ENCODE measurements at regions not wholly inside any gene's neighbourhood (a gene's known extent, or its start where the extent isn't known, plus 50 kb on each side); places are given as distances from the start of the nearest gene placed in this dataset.

DNA sequence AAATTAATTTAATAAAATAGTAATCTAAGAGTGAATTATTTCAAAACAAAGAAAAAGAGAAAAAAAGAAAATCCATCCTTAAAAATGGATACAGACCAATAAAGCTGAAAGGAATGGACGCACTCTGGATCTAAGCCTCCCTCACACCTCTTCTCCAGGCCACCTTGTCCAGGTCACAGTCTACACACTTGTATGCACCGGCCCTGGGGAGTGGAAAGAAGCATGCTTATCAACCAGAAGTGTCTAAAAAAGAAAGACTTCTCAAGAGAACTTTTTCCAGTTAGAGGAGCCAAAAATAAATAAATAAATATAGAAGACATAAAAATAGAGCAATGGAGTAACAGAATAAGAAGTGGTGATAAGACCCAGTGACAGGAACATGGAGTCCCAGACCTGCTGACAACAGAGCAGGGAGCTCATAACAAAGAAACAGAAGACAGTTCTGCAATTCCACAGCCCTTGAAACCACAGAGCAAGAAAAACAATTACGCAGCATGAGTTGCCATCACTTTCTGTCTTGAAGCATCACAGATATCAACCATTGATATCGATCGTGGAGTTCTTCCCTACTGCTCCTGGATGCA is 311.7 kb upstream of the NFE2L3 start:
- no peak for TF ChIP-seq RAD21 (conservative IDR thresholded peaks at IDR 0.05)
- TF ChIP-seq, protein P1, sequence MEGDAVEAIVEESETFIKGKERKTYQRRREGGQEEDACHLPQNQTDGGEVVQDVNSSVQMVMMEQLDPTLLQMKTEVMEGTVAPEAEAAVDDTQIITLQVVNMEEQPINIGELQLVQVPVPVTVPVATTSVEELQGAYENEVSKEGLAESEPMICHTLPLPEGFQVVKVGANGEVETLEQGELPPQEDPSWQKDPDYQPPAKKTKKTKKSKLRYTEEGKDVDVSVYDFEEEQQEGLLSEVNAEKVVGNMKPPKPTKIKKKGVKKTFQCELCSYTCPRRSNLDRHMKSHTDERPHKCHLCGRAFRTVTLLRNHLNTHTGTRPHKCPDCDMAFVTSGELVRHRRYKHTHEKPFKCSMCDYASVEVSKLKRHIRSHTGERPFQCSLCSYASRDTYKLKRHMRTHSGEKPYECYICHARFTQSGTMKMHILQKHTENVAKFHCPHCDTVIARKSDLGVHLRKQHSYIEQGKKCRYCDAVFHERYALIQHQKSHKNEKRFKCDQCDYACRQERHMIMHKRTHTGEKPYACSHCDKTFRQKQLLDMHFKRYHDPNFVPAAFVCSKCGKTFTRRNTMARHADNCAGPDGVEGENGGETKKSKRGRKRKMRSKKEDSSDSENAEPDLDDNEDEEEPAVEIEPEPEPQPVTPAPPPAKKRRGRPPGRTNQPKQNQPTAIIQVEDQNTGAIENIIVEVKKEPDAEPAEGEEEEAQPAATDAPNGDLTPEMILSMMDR (IDR thresholded peaks at IDR 0.05; ENCODE audit: poor library complexity, severe bottlenecking): no peak
- no peak for TF ChIP-seq POLR2AphosphoS5 (IDR thresholded peaks at IDR 0.05)
- TF ChIP-seq MXI1 (conservative IDR thresholded peaks at IDR 0.05; ENCODE audit: poor library complexity, severe bottlenecking): no peak
- no peak for TF ChIP-seq SMC3 (conservative IDR thresholded peaks at IDR 0.05; ENCODE audit: poor library complexity)
- Histone ChIP-seq H3F3A (ENCODE audit: insufficient read depth, low read length, poor library complexity, severe bottlenecking) (no peaks in the 10 kb centered on the region), H3K27me3 (ENCODE audit: insufficient read depth, low read depth, low read length) (no peaks in the 10 kb centered on the region), H3K4me2 (ENCODE audit: low read length) (no peak overlapping the region), H3K79me2 (replicated peaks; ENCODE audit: insufficient read depth, low read length) (no peaks in the 10 kb centered on the region), H2AFZ (ENCODE audit: low read depth, low read length) (no peak overlapping the region), H3K9me2 (ENCODE audit: insufficient read depth, low read length) (no peaks in the 10 kb centered on the region), H3K36me3 (ENCODE audit: insufficient read depth, low read length) (no peaks in the 10 kb centered on the region), H4K20me1 (ENCODE audit: insufficient read depth) (no peaks in the 10 kb centered on the region), H3K9ac (ENCODE audit: low read length) (no peak overlapping the region), H3K4me3 (ENCODE audit: low read length) (no peak overlapping the region), H3K27ac (ENCODE audit: low read length) (no peak overlapping the region), H3K9me3 (ENCODE audit: low read length) (no peaks in the 10 kb centered on the region)

DNA sequence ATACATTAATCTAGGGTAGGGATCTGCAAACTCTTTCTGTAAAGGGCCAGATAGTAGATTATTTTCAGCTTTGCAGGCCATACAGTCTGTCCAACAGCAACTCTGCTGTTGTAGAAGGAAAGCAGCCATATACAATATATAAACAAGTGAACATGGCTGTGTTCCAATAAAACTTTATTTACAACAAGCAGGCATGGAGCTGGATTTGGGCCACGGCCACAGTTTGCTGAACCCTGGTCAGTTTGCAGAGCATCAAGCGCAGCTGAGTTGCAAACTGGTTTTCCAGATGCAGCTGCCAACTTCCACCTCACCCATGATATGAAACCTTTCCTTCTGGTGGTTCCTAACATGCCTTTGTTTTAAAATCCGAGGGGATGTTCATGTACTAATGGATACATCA is 310.4 kb upstream of the NFE2L3 start:
- no peaks in the 10 kb centered on the region for H3K9me3 ChIP-seq (ENCODE audit: low read length)
- no peak overlapping the region for H3K9ac ChIP-seq (ENCODE audit: low read length)
- no peaks in the 10 kb centered on the region for H4K20me1 ChIP-seq (ENCODE audit: insufficient read depth)
- no peaks in the 10 kb centered on the region for H3F3A ChIP-seq (ENCODE audit: insufficient read depth, low read length, poor library complexity, severe bottlenecking)
- H2AFZ ChIP-seq (ENCODE audit: low read depth, low read length): no peak overlapping the region
- no peaks in the 10 kb centered on the region for H3K36me3 ChIP-seq (ENCODE audit: insufficient read depth, low read length)
- H3K9me2 ChIP-seq (ENCODE audit: insufficient read depth, low read length): no peaks in the 10 kb centered on the region
- H3K79me2 ChIP-seq (replicated peaks; ENCODE audit: insufficient read depth, low read length): no peaks in the 10 kb centered on the region
- no peak overlapping the region for H3K4me3 ChIP-seq (ENCODE audit: low read length)
- H3K4me2 ChIP-seq (ENCODE audit: low read length): no peak overlapping the region
- no peaks in the 10 kb centered on the region for H3K27me3 ChIP-seq (ENCODE audit: insufficient read depth, low read depth, low read length)
- no peak for TF ChIP-seq EZH2 (IDR thresholded peaks at IDR 0.05; ENCODE audit: borderline replicate concordance, insufficient read depth, low read length, poor library complexity, severe bottlenecking)
- TF ChIP-seq POLR2AphosphoS5 (IDR thresholded peaks at IDR 0.05): no peak
- TF ChIP-seq, protein P1 (IDR thresholded peaks at IDR 0.05; ENCODE audit: poor library complexity, severe bottlenecking): no peak
- TF ChIP-seq EP300 (conservative IDR thresholded peaks at IDR 0.05; ENCODE audit: poor library complexity, severe bottlenecking): no peak
- no peak for TF ChIP-seq TAF1 (IDR thresholded peaks at IDR 0.05; ENCODE audit: low read depth)
- no peak for TF ChIP-seq SMC3 (conservative IDR thresholded peaks at IDR 0.05; ENCODE audit: poor library complexity)
- no peak for TF ChIP-seq RAD21 (conservative IDR thresholded peaks at IDR 0.05)
- TF ChIP-seq MXI1 (conservative IDR thresholded peaks at IDR 0.05; ENCODE audit: poor library complexity, severe bottlenecking): no peak
- TF ChIP-seq, protein P2, sequence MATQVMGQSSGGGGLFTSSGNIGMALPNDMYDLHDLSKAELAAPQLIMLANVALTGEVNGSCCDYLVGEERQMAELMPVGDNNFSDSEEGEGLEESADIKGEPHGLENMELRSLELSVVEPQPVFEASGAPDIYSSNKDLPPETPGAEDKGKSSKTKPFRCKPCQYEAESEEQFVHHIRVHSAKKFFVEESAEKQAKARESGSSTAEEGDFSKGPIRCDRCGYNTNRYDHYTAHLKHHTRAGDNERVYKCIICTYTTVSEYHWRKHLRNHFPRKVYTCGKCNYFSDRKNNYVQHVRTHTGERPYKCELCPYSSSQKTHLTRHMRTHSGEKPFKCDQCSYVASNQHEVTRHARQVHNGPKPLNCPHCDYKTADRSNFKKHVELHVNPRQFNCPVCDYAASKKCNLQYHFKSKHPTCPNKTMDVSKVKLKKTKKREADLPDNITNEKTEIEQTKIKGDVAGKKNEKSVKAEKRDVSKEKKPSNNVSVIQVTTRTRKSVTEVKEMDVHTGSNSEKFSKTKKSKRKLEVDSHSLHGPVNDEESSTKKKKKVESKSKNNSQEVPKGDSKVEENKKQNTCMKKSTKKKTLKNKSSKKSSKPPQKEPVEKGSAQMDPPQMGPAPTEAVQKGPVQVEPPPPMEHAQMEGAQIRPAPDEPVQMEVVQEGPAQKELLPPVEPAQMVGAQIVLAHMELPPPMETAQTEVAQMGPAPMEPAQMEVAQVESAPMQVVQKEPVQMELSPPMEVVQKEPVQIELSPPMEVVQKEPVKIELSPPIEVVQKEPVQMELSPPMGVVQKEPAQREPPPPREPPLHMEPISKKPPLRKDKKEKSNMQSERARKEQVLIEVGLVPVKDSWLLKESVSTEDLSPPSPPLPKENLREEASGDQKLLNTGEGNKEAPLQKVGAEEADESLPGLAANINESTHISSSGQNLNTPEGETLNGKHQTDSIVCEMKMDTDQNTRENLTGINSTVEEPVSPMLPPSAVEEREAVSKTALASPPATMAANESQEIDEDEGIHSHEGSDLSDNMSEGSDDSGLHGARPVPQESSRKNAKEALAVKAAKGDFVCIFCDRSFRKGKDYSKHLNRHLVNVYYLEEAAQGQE (IDR thresholded peaks at IDR 0.05; ENCODE audit: borderline replicate concordance): no peak
- H3K27ac ChIP-seq (ENCODE audit: low read length): no peak overlapping the region

Measured in neural cell (in vitro differentiated cells).